SK-N-SH (cell line): ENCODE measurements at regions not wholly inside any gene's neighbourhood (a gene's known extent, or its start where the extent isn't known, plus 50 kb on each side); places are given as distances from the start of the nearest gene placed in this dataset.

Experiments used
- CTCF ChIA-PET: fragments of 300-600, 350-600 bp; formaldehyde crosslinking; extraction: SDS; loops from one replicate; lab custom pipeline; 2021; lab: Yijun Ruan, JAX
- POLR2A ChIA-PET: fragments of 350-600 bp; sonication (Branson Sonifier 250); formaldehyde crosslinking; extraction: SDS; loops from one replicate; lab custom pipeline; 2020; ENCODE audit warnings: antibody characterized with exemption, inconsistent platforms; lab: Yijun Ruan, JAX
- DNase-seq: peaks from one replicate; pipeline ENCODE4 v3.0.0; 2012
- H2AFZ ChIP-seq: fragments of 200-600 bp; sonication (generic); 2 replicates; pipeline ENCODE4 v1.8.1; 2016; ENCODE audit warnings: antibody characterized with exemption, mild to moderate bottlenecking, low read depth
- H3F3A ChIP-seq: fragments of 200-600 bp; sonication (generic); replicated peaks from 2 replicates; pipeline ENCODE3; 2016; ENCODE audit warnings: antibody characterized with exemption, mild to moderate bottlenecking; ENCODE audit not compliant: insufficient read depth
- H3K27ac ChIP-seq, 2 experiments: fragments of 200-500 bp in 1 of 2; fragments of 200-600 bp in 1 of 2; sonication (Bioruptor generic) in 1 of 2; sonication (generic), shearing (Covaris generic) in 1 of 2; 2 replicates each; pipeline versions ENCODE4 v1.5.1 to v1.6.1; 2014 to 2016; ENCODE audit warnings: low read depth in 2 of 2, inconsistent platforms in 1 of 2, low read length in 1 of 2, mild to moderate bottlenecking in 1 of 2, mixed read lengths in 1 of 2
- H3K27me3 ChIP-seq: fragments of 200-600 bp; sonication (generic), shearing (Covaris generic); 2 replicates; pipeline ENCODE4 v1.6.1; 2016; ENCODE audit warnings: mixed run types; ENCODE audit not compliant: insufficient read depth
- H3K36me3 ChIP-seq, 2 experiments: fragments of 200-500 bp in 1 of 2; fragments of 200-600 bp in 1 of 2; sonication (Bioruptor generic) in 1 of 2; sonication (generic) in 1 of 2; replicated peaks in 1 of 2; 2 replicates each; pipeline versions ENCODE3 to v1.5.1; 2014 to 2016; ENCODE audit warnings: low read length in 1 of 2, mild to moderate bottlenecking in 1 of 2; ENCODE audit not compliant: insufficient read depth in 2 of 2, control insufficient read depth in 1 of 2
- H3K4me1 ChIP-seq, 2 experiments: fragments of 200-500 bp in 1 of 2; fragments of 200-600 bp in 1 of 2; sonication (Bioruptor generic) in 1 of 2; sonication (generic), shearing (Covaris generic) in 1 of 2; 2 replicates each; pipeline versions ENCODE4 v1.5.1 to v1.6.1; 2014 to 2016; ENCODE audit warnings: low read depth in 1 of 2, low read length in 1 of 2, mixed run types in 1 of 2; ENCODE audit not compliant: insufficient read depth in 2 of 2, control insufficient read depth in 1 of 2
- H3K4me2 ChIP-seq: fragments of 200-600 bp; sonication (generic), shearing (Covaris generic); 2 replicates; pipeline ENCODE4 v1.6.1; 2017; ENCODE audit warnings: mixed run types
- H3K4me3 ChIP-seq, 2 experiments: fragments of 200-500 bp in 1 of 2; fragments of 200-600 bp in 1 of 2; sonication (Bioruptor generic) in 1 of 2; sonication (generic), shearing (Covaris generic) in 1 of 2; 2 replicates each; pipeline versions ENCODE4 v1.5.1 to v1.8.1; 2014 to 2016; ENCODE audit warnings: low read depth in 2 of 2, inconsistent platforms in 1 of 2, low read length in 1 of 2, mild to moderate bottlenecking in 1 of 2, mixed read lengths in 1 of 2, moderate library complexity in 1 of 2
- H3K79me2 ChIP-seq: fragments of 200-600 bp; sonication (generic); 2 replicates; pipeline ENCODE4 v1.8.1; 2017; ENCODE audit warnings: mild to moderate bottlenecking; ENCODE audit not compliant: insufficient read depth
- H3K9ac ChIP-seq: fragments of 200-600 bp; sonication (generic); 2 replicates; pipeline ENCODE4 v1.6.1; 2017; ENCODE audit warnings: mixed run types
- H3K9me2 ChIP-seq: fragments of 200-600 bp; sonication (generic); 2 replicates; pipeline ENCODE4 v1.6.1; 2017; ENCODE audit warnings: mixed run types
- H3K9me3 ChIP-seq: fragments of 200-600 bp; sonication (generic); 2 replicates; pipeline ENCODE4 v1.6.1; 2017; ENCODE audit warnings: mixed run types, mild to moderate bottlenecking, moderate library complexity
- H4K20me1 ChIP-seq: fragments of 200-600 bp; sonication (generic); 2 replicates; pipeline ENCODE4 v1.6.1; 2017; ENCODE audit warnings: mild to moderate bottlenecking, mixed run types; ENCODE audit not compliant: insufficient read depth
- CHD2 ChIP-seq: fragments of 150-350 bp; IDR thresholded peaks from 2 replicates; pipeline ENCODE4 v1.6.1; 2018; ENCODE audit warnings: low read length; ENCODE audit not compliant: partially characterized antibody
- FOSL2 ChIP-seq: IDR thresholded peaks from 2 replicates; pipeline ENCODE4 v1.4.0; 2012; ENCODE audit warnings: low read depth, mild to moderate bottlenecking, moderate library complexity, borderline replicate concordance
- FOXJ3 ChIP-seq: sonication (generic); formaldehyde crosslinking; IDR thresholded peaks from 2 replicates; pipeline ENCODE4 v1.5.1; 2020; ENCODE audit warnings: mild to moderate bottlenecking, missing genetic modification reagents
- FOXM1 ChIP-seq: IDR thresholded peaks from 2 replicates; pipeline ENCODE4 v1.4.0; 2012; ENCODE audit warnings: low read depth, mild to moderate bottlenecking
- GATA2 ChIP-seq: sonication (generic); formaldehyde crosslinking; IDR thresholded peaks from 2 replicates; pipeline ENCODE4 v1.5.0; 2020; ENCODE audit warnings: mild to moderate bottlenecking, missing genetic modification reagents
- IRF3 ChIP-seq: fragments of 150-350 bp; IDR thresholded peaks from 2 replicates; pipeline ENCODE4 v1.6.1; 2016; ENCODE audit warnings: mild to moderate bottlenecking, low read depth, low read length
- MAX ChIP-seq: IDR thresholded peaks from 2 replicates; pipeline ENCODE4 v1.4.0; 2012; ENCODE audit warnings: low read depth
- MEF2A ChIP-seq: IDR thresholded peaks from 2 replicates; pipeline ENCODE4 v1.4.0; 2012; ENCODE audit warnings: low read depth, borderline replicate concordance
- MXI1 ChIP-seq: IDR thresholded peaks from 2 replicates; pipeline ENCODE4 v1.6.1; 2012; ENCODE audit warnings: mild to moderate bottlenecking, low read depth, low read length, improper control_type of control experiment
- NRF1 ChIP-seq: IDR thresholded peaks from 2 replicates; pipeline ENCODE4 v1.6.1; 2012; ENCODE audit warnings: low read depth, mild to moderate bottlenecking, low read length
- PBX3 ChIP-seq: IDR thresholded peaks from 2 replicates; pipeline ENCODE4; 2012
- RCOR1 ChIP-seq: fragments of 150-350 bp; IDR thresholded peaks from 2 replicates; pipeline ENCODE4 v1.6.1; 2017; ENCODE audit warnings: antibody characterized with exemption, low read length
- RFX5 ChIP-seq: IDR thresholded peaks from 2 replicates; pipeline ENCODE4 v1.6.1; 2012; ENCODE audit warnings: mild to moderate bottlenecking, improper control_type of control experiment, low read length
- SIN3A ChIP-seq: IDR thresholded peaks from 2 replicates; pipeline ENCODE4 v1.6.1; 2012; ENCODE audit warnings: low read depth, mild to moderate bottlenecking, low read length, moderate library complexity, borderline replicate concordance
- SMC3 ChIP-seq: IDR thresholded peaks from 2 replicates; pipeline ENCODE4 v1.6.1; 2012; ENCODE audit warnings: low read depth, low read length, improper control_type of control experiment
- TAF1 ChIP-seq: IDR thresholded peaks from 2 replicates; pipeline ENCODE4 v1.6.1; 2012; ENCODE audit warnings: low read depth, mild to moderate bottlenecking, low read length, moderate library complexity, borderline replicate concordance
- USF1 ChIP-seq: IDR thresholded peaks from 2 replicates; pipeline ENCODE4 v1.4.0; 2012; ENCODE audit warnings: low read depth, borderline replicate concordance
- USF2 ChIP-seq: fragments of 150-350 bp; IDR thresholded peaks from 2 replicates; pipeline ENCODE4 v1.6.1; 2017; ENCODE audit warnings: antibody characterized with exemption, low read length, low read depth, borderline replicate concordance
- WGBS: methylation state at CpG from one replicate; pipeline ENCODE4 v1.1.6; 2017; ENCODE audit warnings: low lambda C conversion rate; 5-methylcytosine and 5-hydroxymethylcytosine counted together

GRCh38 chr13:73988461-73988860 lies 145.7 kb downstream of the KLF12 start:
- 100% methylated on average over 1 of the region's 1 CpG for WGBS
- H3K9me2 ChIP-seq: no peaks in the 10 kb centered on the region; the same call in 1 of the 2 replicates

GRCh38 chr13:73987618-73988017 lies 146.6 kb downstream of the KLF12 start:
- Histone ChIP-seq H3F3A (no peaks in the 10 kb centered on the region), H3K4me3 (no peak overlapping the region), H3K9me3 (no peaks in the 10 kb centered on the region), H3K9ac (no peak overlapping the region), H3K27ac (no peak overlapping the region; a peak in 1 of 4 replicates), H4K20me1 (no peaks in the 10 kb centered on the region), H3K4me2 (no peak overlapping the region), H3K4me1 (peaks cover 0 to 12% of the 10 kb centered on the region in 2 experiments; a peak in 2 of 4 replicates), H3K79me2 (no peaks in the 10 kb centered on the region), H3K27me3 (no peaks in the 10 kb centered on the region), H3K36me3 (peaks cover 4 to 24% of the 10 kb centered on the region in 2 experiments), H3K9me2 (no peaks in the 10 kb centered on the region; the same call in 1 of the 2 replicates), H2AFZ (no peak overlapping the region)
- TF ChIP-seq FOXJ3 (CRISPR knock-in tag) (no peak), CHD2 (no peak), SIN3A (no peak), TAF1 (no peak)
- WGBS: 95% methylated on average over 1 of the region's 1 CpG
- CTCF ChIA-PET: interaction anchor here (0.7 kb wide), 1 partner anchor 1942 kb away, joined by 3 read pairs; no protein-coding TSS in a partner anchor
- no peak for DNase-seq
- POLR2A ChIA-PET: no interaction called here

More at GRCh38 chr13:73988461-73988860, 145.7 kb downstream of the KLF12 start:
- TF ChIP-seq MAX (no peak), GATA2 (CRISPR knock-in tag) (no peak), RCOR1 (no peak), FOSL2 (no peak), MXI1 (no peak), SMC3 (no peak), MEF2A (no peak)
- TF ChIP-seq, all 33 proteins: peak for 0
- Histone ChIP-seq H3K36me3 (peaks cover 4 to 24% of the 10 kb centered on the region in 2 experiments), H3K4me2 (no peak overlapping the region), H3K79me2 (no peaks in the 10 kb centered on the region), H3K27me3 (no peaks in the 10 kb centered on the region), H4K20me1 (no peaks in the 10 kb centered on the region), H2AFZ (no peak overlapping the region), H3K9ac (no peak overlapping the region), H3K4me3 (no peak overlapping the region), H3K4me1 (peaks cover 0 to 10% of the 10 kb centered on the region in 2 experiments; a peak in 2 of 4 replicates), H3F3A (no peaks in the 10 kb centered on the region), H3K27ac (no peak overlapping the region; a peak in 1 of 4 replicates), H3K9me3 (no peaks in the 10 kb centered on the region)
- no peak for DNase-seq
- ChIA-PET CTCF (interaction anchor here (0.6 kb wide), 1 partner anchor 153 kb away, joined by 4 read pairs; no protein-coding TSS in a partner anchor), POLR2A (no interaction called here)

GRCh38 chr13:73985783-73986182 lies 148.4 kb downstream of the KLF12 start:
- ChIA-PET CTCF (no interaction called here), POLR2A (no interaction called here)
- Histone ChIP-seq H2AFZ (no peak overlapping the region), H3K9ac (no peak overlapping the region), H4K20me1 (no peaks in the 10 kb centered on the region), H3K4me1 (peaks cover 0 to 12% of the 10 kb centered on the region in 2 experiments; a peak in 2 of 4 replicates), H3K4me3 (no peak overlapping the region), H3F3A (no peaks in the 10 kb centered on the region), H3K36me3 (peaks cover 4 to 21% of the 10 kb centered on the region in 2 experiments), H3K79me2 (no peaks in the 10 kb centered on the region), H3K9me3 (no peaks in the 10 kb centered on the region), H3K9me2 (no peaks in the 10 kb centered on the region; the same call in 1 of the 2 replicates), H3K27me3 (no peaks in the 10 kb centered on the region), H3K27ac (no peak overlapping the region), H3K4me2 (no peak overlapping the region)
- no peak for DNase-seq
- 87% methylated on average over 3 of the region's 3 CpGs for whole genome bisulfite sequencing
- TF ChIP-seq CHD2: no peak
- TF ChIP-seq RFX5: no peak
- no peak for TF ChIP-seq FOXM1
- no peak for TF ChIP-seq USF1
- no peak for TF ChIP-seq SIN3A
- TF ChIP-seq FOXJ3 (CRISPR knock-in tag): no peak
- no peak for TF ChIP-seq RCOR1
- no peak for TF ChIP-seq USF2
- no peak for TF ChIP-seq PBX3
- no peak for TF ChIP-seq NRF1
- no peak for TF ChIP-seq IRF3
